CD4-positive, alpha-beta T cell (primary cell): ENCODE measurements at regions not wholly inside any gene's neighbourhood (a gene's known extent, or its start where the extent isn't known, plus 50 kb on each side); places are given as distances from the start of the nearest gene placed in this dataset.

Experiments used
- ATAC-seq: fragments of 200-7000 bp; cut with Tn5 transposase; one replicate; pipeline ENCODE4 v1.10.0; 2022; ENCODE audit warnings: mild to moderate bottlenecking; ENCODE audit not compliant: poor library complexity
- CTCF ChIA-PET: fragments of 350-600 bp; sonication (Branson Sonifier 250); formaldehyde crosslinking; loops from one replicate; lab custom pipeline; 2021; ENCODE audit warnings: antibody characterized with exemption, inconsistent platforms; lab: Charles Lee
- POLR2A ChIA-PET: fragments of 350-600 bp; sonication (Branson Sonifier 250); formaldehyde crosslinking; loops from one replicate; lab custom pipeline; 2021; ENCODE audit warnings: antibody characterized with exemption, inconsistent platforms; lab: Charles Lee
- DNase-seq, 14 experiments: peaks; one replicate each; pipeline ENCODE4 v3.0.0-alpha.2; 2013 to 2020; ENCODE audit warnings: mixed read lengths in 2 of 14
- H3K27ac ChIP-seq, 2 donors: one replicate each; pipeline versions ENCODE4 v1.5.1 to v1.7.0; 2013; ENCODE audit warnings: low read length in 2 of 2, low read depth in 1 of 2, mild to moderate bottlenecking in 1 of 2
- H3K27me3 ChIP-seq, 2 experiments: 1 replicate in 1 of 2; 2 replicates in 1 of 2; pipeline versions ENCODE4 v1.6.1 to v1.7.0; 2013; ENCODE audit warnings: low read length in 2 of 2, control low read depth in 1 of 2, mild to moderate bottlenecking in 1 of 2, moderate library complexity in 1 of 2; ENCODE audit not compliant: insufficient read depth in 2 of 2, control insufficient read depth in 1 of 2
- H3K36me3 ChIP-seq: one replicate; pipeline ENCODE4 v1.6.1; 2013; ENCODE audit warnings: low read length, control low read depth; ENCODE audit not compliant: insufficient read depth
- H3K4me1 ChIP-seq: one replicate; pipeline ENCODE4 v1.6.1; 2013; ENCODE audit warnings: low read length, control low read depth; ENCODE audit not compliant: insufficient read depth
- H3K4me3 ChIP-seq: one replicate; pipeline ENCODE4 v1.5.1; 2013; ENCODE audit warnings: mild to moderate bottlenecking, low read length, moderate library complexity
- H3K9me3 ChIP-seq, 2 experiments: 1 replicate in 1 of 2; 2 replicates in 1 of 2; pipeline versions ENCODE4 v1.6.1 to v1.7.0; 2013; ENCODE audit warnings: low read length in 2 of 2, mild to moderate bottlenecking in 2 of 2, control low read depth in 1 of 2, moderate library complexity in 1 of 2; ENCODE audit not compliant: control insufficient read depth in 1 of 2, insufficient read depth in 1 of 2
- H3K27ac Mint-ChIP-seq: one replicate; pipeline ENCODE4 v1.8.0; 2020; ENCODE audit warnings: mixed read lengths
- H3K27me3 Mint-ChIP-seq: one replicate; pipeline ENCODE4 v1.8.0; 2021; ENCODE audit warnings: mixed read lengths
- H3K36me3 Mint-ChIP-seq: one replicate; pipeline ENCODE4 v1.8.0; 2021; ENCODE audit warnings: low read depth, mixed read lengths
- H3K4me1 Mint-ChIP-seq: one replicate; pipeline ENCODE4 v1.8.0; 2021; ENCODE audit warnings: low read depth, mixed read lengths
- H3K4me3 Mint-ChIP-seq: one replicate; pipeline ENCODE4 v1.8.0; 2020; ENCODE audit warnings: mild to moderate bottlenecking, mixed read lengths
- H3K9me3 Mint-ChIP-seq: one replicate; pipeline ENCODE4 v1.8.0; 2020; ENCODE audit warnings: mixed read lengths
- intact Hi-C, 2 experiments: fragments of 100-400 bp; cut with DNase I in 1 of 2; cut with micrococcal nuclease in 1 of 2; formaldehyde crosslinking; loops; one replicate each; pipeline versions ENCODE4 v1.15.1 to v1.9.0; 2023 to 2025; cut with DNase I, micrococcal nuclease
- TF ChIP-seq, protein P1 (sequence below): fragments of 200-600 bp; IDR thresholded peaks from one replicate; pipeline ENCODE4 v1.8.0; 2022; ENCODE audit warnings: antibody characterized with exemption, mild to moderate bottlenecking

DNA sequence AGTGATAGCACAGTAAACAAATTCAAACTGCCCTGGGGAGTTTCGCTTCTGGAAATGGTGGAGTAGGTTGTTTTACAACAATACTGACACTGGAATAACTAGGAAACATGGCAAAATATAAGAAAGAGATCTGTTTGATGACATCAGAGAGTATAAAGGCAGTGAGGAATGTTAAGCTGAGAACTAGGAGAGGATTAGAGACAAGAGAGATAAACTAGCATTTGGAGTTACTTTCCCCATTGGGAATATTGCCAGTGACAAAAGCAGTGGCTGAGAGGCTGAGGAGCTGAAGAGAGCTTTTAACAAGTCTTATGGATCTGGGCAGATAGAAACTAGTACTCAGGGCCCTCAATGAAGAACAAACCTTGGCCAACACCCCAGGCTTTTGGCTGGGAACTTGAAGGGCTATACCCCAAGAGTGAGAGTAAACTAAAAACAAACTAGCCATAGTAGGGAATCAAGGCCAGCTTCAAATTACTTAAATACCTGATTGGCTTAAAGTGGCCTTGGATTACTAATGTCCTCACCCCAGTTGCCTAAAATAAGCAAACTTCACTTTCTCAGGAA lies 280.4 kb downstream of the KLF13 start:
- intact Hi-C loops, result no loop called here
- Histone ChIP-seq H3K27ac (no peak overlapping the region), H3K27me3 (no peaks in the 10 kb centered on the region), H3K4me3 (no peak overlapping the region), H3K36me3 (no peaks in the 10 kb centered on the region), H3K4me1 (no peaks in the 10 kb centered on the region), H3K9me3 (no peaks in the 10 kb centered on the region)
- DNase-seq (no peak), ATAC-seq (no peak)
- no peak overlapping the region for H3K4me3 Mint-ChIP-seq
- peaks cover 50% of the 10 kb centered on the region for H3K27me3 Mint-ChIP-seq
- H3K36me3 Mint-ChIP-seq, result no peaks in the 10 kb centered on the region
- POLR2A ChIA-PET, result no interaction called here
- CTCF ChIA-PET, result no interaction called here
- TF ChIP-seq, protein P1, sequence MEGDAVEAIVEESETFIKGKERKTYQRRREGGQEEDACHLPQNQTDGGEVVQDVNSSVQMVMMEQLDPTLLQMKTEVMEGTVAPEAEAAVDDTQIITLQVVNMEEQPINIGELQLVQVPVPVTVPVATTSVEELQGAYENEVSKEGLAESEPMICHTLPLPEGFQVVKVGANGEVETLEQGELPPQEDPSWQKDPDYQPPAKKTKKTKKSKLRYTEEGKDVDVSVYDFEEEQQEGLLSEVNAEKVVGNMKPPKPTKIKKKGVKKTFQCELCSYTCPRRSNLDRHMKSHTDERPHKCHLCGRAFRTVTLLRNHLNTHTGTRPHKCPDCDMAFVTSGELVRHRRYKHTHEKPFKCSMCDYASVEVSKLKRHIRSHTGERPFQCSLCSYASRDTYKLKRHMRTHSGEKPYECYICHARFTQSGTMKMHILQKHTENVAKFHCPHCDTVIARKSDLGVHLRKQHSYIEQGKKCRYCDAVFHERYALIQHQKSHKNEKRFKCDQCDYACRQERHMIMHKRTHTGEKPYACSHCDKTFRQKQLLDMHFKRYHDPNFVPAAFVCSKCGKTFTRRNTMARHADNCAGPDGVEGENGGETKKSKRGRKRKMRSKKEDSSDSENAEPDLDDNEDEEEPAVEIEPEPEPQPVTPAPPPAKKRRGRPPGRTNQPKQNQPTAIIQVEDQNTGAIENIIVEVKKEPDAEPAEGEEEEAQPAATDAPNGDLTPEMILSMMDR, result no peak
- no peaks in the 10 kb centered on the region for H3K4me1 Mint-ChIP-seq
- H3K9me3 Mint-ChIP-seq, result no peaks in the 10 kb centered on the region
- no peak overlapping the region for H3K27ac Mint-ChIP-seq

DNA sequence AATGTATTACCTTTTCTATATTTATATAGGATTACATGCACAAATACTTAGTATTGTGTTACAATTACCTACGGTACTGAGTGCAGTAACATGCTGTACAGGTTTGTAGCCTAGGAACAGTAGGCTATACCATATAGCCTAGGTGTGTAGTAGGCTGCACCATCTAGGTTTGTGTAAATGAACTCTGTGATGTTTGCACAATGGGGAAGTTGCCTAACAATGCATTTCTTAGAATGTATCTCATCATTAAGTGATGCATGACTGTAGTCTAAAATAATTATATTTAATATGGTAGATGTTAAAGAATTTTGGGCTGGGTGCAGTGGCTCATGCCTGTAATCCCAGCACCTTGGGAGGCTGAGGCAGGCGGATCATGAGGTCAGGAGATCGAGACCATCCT lies 281.0 kb downstream of the KLF13 start:
- ChIA-PET CTCF (no interaction called here), POLR2A (no interaction called here)
- H3K36me3 ChIP-seq, result no peaks in the 10 kb centered on the region
- Mint-ChIP-seq H3K4me1 (no peaks in the 10 kb centered on the region), H3K9me3 (no peaks in the 10 kb centered on the region), H3K4me3 (no peak overlapping the region), H3K27me3 (peaks cover 49% of the 10 kb centered on the region), H3K27ac (no peak overlapping the region), H3K36me3 (no peaks in the 10 kb centered on the region)
- TF ChIP-seq, protein P1, result no peak
- DNase-seq (no peak), ATAC-seq (no peak)
- H3K4me1 ChIP-seq, result no peaks in the 10 kb centered on the region
- no peak overlapping the region for H3K4me3 ChIP-seq
- intact Hi-C loops, result no loop called here
- no peak overlapping the region for H3K27ac ChIP-seq
- no peaks in the 10 kb centered on the region for H3K9me3 ChIP-seq
- no peaks in the 10 kb centered on the region for H3K27me3 ChIP-seq

DNA sequence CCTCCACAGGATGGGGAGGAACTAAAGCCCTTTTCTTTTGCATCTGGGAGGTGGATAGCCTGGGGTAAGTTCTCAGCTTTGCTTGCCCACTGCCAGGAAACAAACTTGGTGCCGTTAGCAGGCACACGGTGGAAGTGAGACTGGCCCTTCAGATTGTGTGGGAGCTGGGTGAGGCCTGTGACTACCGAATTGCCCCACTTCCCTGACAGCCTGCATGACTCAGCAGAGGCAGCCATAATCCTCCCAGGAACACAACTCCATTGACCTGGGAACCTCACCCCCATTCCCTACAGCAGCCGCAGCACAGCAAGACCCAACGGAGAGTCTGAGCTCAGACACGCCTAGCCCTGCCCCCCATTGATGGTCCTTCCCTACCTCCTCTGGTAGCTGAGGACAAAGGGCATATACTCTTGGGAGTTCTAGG lies 282.6 kb downstream of the KLF13 start:
- Histone ChIP-seq H3K27ac (no peak overlapping the region), H3K4me3 (no peak overlapping the region), H3K4me1 (no peaks in the 10 kb centered on the region), H3K9me3 (no peaks in the 10 kb centered on the region), H3K27me3 (no peaks in the 10 kb centered on the region), H3K36me3 (no peaks in the 10 kb centered on the region)
- ChIA-PET POLR2A (no interaction called here), CTCF (no interaction called here)
- Mint-ChIP-seq H3K27ac (no peak overlapping the region), H3K4me3 (no peak overlapping the region), H3K27me3 (peaks cover 38% of the 10 kb centered on the region), H3K4me1 (no peaks in the 10 kb centered on the region), H3K9me3 (no peaks in the 10 kb centered on the region), H3K36me3 (no peaks in the 10 kb centered on the region)
- DNase-seq (no peak), ATAC-seq (no peak)
- intact Hi-C loops, result no loop called here
- TF ChIP-seq, protein P1, result no peak
